Bronchial epithelial cell (primary cell): ENCODE measurements at regions not wholly inside any gene's neighbourhood (a gene's known extent, or its start where the extent isn't known, plus 50 kb on each side); places are given as distances from the start of the nearest gene placed in this dataset.
"Not testable (repeated sequence)": the region's sequence is repeated elsewhere in the genome, so short reads cannot be mapped to it uniquely, and the experiment has no call there.

Experiments used
- DNase-seq: peaks from one replicate; pipeline ENCODE4 v3.0.0-alpha.2; 2010; ENCODE audit warnings: low read depth
- FAIRE-seq: peaks from 2 replicates; lab custom pipeline; 2011; peaks lifted over from hg19 to GRCh38; lab: Jason Lieb, UNC
- H3K27me3 ChIP-seq: 2 replicates; pipeline ENCODE4 v1.5.1; 2011; ENCODE audit warnings: low read length; ENCODE audit not compliant: control insufficient read depth, insufficient read depth
- H3K36me3 ChIP-seq: 2 replicates; pipeline ENCODE4 v1.5.1; 2011; ENCODE audit warnings: low read length; ENCODE audit not compliant: control insufficient read depth, insufficient read depth
- H3K4me3 ChIP-seq: 2 replicates; pipeline ENCODE4 v1.5.1; 2011; ENCODE audit warnings: mild to moderate bottlenecking, low read depth, low read length, control low read depth
- TF ChIP-seq, protein P1 (sequence below): IDR thresholded peaks from 2 replicates; pipeline ENCODE4 v1.5.1; 2011; ENCODE audit warnings: mild to moderate bottlenecking, moderate library complexity, low read length, control low read depth, inconsistent platforms; ENCODE audit not compliant: insufficient read depth, severe bottlenecking

DNA sequence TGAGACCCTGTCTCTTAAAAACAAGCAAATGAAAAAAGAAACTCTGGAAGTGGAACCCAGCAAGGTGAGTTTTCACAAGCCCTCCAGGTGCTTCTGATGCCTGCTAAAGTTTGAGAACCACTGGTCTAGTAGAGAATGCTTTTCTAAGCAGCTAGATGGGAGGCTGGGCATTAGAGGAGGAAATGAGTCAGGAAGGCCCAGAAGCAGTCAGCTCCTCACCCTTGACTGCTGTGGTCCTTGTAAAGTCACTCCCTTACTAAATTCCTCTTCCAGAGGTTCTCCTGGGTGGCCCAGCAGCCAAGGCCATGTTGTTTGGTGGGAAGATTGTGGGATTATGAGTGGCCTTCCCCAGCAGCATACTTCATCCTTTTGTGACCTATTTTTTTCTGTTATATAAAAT lies 52.0 kb upstream of the FYN start:
- H3K36me3 ChIP-seq, result no peaks in the 10 kb centered on the region
- H3K4me3 ChIP-seq, result no peak overlapping the region
- TF ChIP-seq, protein P1, sequence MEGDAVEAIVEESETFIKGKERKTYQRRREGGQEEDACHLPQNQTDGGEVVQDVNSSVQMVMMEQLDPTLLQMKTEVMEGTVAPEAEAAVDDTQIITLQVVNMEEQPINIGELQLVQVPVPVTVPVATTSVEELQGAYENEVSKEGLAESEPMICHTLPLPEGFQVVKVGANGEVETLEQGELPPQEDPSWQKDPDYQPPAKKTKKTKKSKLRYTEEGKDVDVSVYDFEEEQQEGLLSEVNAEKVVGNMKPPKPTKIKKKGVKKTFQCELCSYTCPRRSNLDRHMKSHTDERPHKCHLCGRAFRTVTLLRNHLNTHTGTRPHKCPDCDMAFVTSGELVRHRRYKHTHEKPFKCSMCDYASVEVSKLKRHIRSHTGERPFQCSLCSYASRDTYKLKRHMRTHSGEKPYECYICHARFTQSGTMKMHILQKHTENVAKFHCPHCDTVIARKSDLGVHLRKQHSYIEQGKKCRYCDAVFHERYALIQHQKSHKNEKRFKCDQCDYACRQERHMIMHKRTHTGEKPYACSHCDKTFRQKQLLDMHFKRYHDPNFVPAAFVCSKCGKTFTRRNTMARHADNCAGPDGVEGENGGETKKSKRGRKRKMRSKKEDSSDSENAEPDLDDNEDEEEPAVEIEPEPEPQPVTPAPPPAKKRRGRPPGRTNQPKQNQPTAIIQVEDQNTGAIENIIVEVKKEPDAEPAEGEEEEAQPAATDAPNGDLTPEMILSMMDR, result no peak
- FAIRE-seq (no peak), DNase-seq (peak; percentile 52)
- no peaks in the 10 kb centered on the region for H3K27me3 ChIP-seq

DNA sequence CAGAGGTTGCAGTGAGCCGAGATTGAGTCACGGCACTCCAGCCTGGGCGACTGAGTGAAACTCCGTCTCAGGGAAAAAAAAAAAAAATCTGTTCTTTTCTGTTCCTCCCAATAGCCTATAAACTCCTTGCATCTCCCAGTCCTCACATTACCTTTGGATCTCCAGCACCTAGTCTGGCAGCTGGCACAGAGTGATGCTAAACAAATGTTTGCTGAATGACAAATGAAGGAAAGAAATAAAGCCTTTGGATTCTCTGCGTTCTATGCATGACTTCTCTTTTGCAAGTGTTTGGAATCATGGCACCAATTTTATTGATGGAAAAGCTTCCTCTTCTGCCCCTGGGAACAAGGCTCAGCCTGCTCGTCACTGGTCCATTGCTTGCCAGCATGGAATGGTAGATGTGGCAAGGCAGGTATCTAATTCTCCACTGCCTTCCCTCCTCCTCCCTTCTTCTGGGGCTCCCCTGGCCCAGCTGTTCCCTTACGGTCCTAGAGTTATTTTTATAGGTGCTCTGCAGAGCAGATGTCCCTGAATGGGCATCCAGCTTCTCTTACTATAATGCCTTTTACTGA lies 53.6 kb upstream of the FYN start:
- FAIRE-seq, result no peak
- H3K27me3 ChIP-seq, result no peaks in the 10 kb centered on the region

DNA sequence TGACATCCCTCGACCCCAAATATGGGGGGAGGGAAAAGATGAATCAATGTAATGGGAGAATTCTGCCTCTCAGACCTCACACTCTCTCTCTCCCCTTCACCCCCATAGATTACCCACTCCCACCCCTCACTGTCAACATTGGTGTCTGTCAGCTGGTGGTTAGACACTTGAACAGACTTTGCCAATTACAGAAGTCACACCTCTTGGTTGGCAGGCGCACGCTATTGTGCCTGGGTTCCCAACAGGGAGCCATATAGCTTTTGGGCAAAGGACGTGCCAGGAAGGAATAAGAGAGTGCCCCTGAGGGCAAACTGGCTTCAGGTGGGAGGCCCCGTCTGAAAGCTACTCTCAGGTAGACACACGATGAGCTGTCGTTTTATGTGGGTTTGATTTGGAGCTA lies 54.1 kb upstream of the FYN start:
- FAIRE-seq (no peak), DNase-seq (no peak)
- no peak overlapping the region for H3K4me3 ChIP-seq
- TF ChIP-seq, protein P1, result no peak
- H3K36me3 ChIP-seq, result no peaks in the 10 kb centered on the region
- H3K27me3 ChIP-seq, result no peaks in the 10 kb centered on the region

More for the DNA sequence above, 53.6 kb upstream of the FYN start:
- TF ChIP-seq, protein P1, result no peak
- Histone ChIP-seq H3K36me3 (no peaks in the 10 kb centered on the region), H3K4me3 (no peak overlapping the region)
- no peak for DNase-seq

- H3K27me3 ChIP-seq, result no peaks in the 10 kb centered on the region
Measured at GRCh38 chr6:111928139-111928538, 54.9 kb upstream of the FYN start.

DNA sequence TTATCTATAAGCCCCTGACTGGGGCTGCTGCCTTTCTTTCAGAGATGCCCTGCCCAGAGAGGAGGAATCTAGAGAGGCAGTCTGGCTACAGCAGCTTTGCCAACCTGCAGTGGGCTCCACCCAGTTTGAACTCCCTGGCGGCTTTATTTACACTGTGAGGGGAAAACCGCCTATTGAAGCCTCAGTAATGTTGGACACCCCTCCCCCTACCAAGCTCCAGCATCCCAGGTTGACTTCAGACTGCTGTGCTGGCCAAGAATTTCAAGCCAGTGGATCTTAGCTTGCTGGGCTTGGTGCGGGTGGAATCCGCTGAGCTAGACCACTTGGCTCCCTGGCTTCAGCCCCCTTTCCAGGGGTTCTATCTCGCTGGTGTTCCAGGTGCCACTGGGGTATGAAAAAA lies 61.4 kb upstream of the FYN start:
- not testable (repeated sequence) for H3K27me3 ChIP-seq, FAIRE-seq, DNase-seq, H3K36me3 ChIP-seq, H3K4me3 ChIP-seq

More at GRCh38 chr6:111928139-111928538, 54.9 kb upstream of the FYN start:
- Histone ChIP-seq H3K36me3 (no peaks in the 10 kb centered on the region), H3K4me3 (no peak overlapping the region)
- DNase-seq (no peak), FAIRE-seq (no peak)
- TF ChIP-seq, protein P1, result no peak

DNA sequence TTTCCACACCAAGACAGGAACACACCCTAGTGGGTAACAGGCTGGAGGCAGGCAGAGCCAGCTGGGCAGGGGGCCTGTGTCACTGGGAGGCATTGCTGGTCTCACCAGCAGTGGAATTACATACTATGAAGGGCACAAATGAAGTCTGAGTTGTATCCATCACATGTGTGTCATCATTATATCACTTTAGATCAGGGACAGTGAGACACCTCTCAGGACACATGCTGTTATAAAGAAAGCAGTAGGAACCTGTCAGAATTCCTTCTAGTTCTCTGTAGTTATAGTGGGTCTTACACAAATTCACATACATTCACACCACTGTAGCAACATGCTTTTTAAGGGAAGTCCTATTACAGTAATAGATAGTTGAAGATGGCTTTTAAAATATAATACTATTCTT lies 63.5 kb upstream of the FYN start:
- no peaks in the 10 kb centered on the region for H3K27me3 ChIP-seq
- TF ChIP-seq, protein P1, result no peak
- no peak for FAIRE-seq
- H3K4me3 ChIP-seq, result no peak overlapping the region
- DNase-seq, result no peak
- no peaks in the 10 kb centered on the region for H3K36me3 ChIP-seq
